ENCODE measurements at regions not wholly inside any gene's neighbourhood (a gene's known extent, or its start where the extent isn't known, plus 50 kb on each side); places are given as distances from the start of the nearest gene placed in this dataset.

DNA sequence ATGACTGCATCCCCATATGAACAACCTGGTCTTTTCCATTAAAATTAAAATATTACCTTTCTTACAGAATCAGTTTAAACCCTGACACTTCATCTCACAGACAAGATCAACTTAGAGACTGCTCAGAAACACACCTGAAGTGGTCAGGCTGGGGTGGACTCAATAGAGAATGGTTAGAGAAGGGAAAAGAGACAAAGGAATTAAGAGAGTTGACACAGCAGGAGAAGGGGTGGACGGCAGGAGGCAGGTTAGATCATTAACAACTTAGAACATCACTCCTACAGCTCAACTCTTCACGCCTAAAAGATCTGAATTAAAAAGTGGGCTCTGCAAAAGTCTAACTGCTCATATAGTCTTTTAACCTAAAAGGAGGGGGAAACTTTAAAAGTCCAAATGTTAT lies 157.7 kb upstream of the COL1A2 start:
- TF ChIP-seq, protein P1, sequence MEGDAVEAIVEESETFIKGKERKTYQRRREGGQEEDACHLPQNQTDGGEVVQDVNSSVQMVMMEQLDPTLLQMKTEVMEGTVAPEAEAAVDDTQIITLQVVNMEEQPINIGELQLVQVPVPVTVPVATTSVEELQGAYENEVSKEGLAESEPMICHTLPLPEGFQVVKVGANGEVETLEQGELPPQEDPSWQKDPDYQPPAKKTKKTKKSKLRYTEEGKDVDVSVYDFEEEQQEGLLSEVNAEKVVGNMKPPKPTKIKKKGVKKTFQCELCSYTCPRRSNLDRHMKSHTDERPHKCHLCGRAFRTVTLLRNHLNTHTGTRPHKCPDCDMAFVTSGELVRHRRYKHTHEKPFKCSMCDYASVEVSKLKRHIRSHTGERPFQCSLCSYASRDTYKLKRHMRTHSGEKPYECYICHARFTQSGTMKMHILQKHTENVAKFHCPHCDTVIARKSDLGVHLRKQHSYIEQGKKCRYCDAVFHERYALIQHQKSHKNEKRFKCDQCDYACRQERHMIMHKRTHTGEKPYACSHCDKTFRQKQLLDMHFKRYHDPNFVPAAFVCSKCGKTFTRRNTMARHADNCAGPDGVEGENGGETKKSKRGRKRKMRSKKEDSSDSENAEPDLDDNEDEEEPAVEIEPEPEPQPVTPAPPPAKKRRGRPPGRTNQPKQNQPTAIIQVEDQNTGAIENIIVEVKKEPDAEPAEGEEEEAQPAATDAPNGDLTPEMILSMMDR (IDR thresholded peaks at IDR 0.05), result no peak
- no peak for TF ChIP-seq EP300 (IDR thresholded peaks at IDR 0.05)
